Activated gamma-delta T cell treated with anti-CD3 and anti-CD28 coated beads, Interleukin-2, amount 50 U/mL, for 16 hours (primary cell): ENCODE measurements at regions not wholly inside any gene's neighbourhood (a gene's known extent, or its start where the extent isn't known, plus 50 kb on each side); places are given as distances from the start of the nearest gene placed in this dataset.

Experiments
- DNase-seq: peaks from one replicate; pipeline ENCODE4 v3.0.0-alpha.2; 2020; ENCODE audit warnings: low read depth

DNA sequence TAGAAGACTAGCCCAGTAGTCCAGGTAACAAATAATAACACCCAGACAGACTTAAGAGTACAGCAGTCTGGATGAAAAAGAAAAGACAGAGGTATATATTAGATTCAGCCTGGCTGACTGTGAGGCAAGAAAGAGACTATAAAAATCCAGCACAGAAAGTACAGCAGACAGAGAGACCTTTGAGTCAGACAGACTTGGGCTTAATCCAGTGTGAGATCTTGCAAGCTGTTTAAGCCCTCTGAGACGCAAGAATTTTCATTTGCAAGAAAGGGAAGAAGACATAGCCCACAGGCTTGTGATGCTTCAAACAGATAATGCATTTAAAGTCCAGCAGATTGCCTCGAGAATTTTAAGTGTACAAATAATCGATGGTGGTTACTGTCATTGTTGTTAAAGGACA is 471.4 kb downstream of the LIG4 start:
- DNase-seq, result no peak

GRCh38 chr13:107743526-107743925 is 471.8 kb downstream of the LIG4 start:
- no peak for DNase-seq

- DNase-seq, result no peak
Observed at GRCh38 chr13:107743100-107743499, 472.2 kb downstream of the LIG4 start.

GRCh38 chr13:107742544-107742943 is 472.8 kb downstream of the LIG4 start:
- no peak for DNase-seq

- no peak for DNase-seq
Observed at GRCh38 chr13:107738004-107738403, 477.3 kb downstream of the LIG4 start.

DNA sequence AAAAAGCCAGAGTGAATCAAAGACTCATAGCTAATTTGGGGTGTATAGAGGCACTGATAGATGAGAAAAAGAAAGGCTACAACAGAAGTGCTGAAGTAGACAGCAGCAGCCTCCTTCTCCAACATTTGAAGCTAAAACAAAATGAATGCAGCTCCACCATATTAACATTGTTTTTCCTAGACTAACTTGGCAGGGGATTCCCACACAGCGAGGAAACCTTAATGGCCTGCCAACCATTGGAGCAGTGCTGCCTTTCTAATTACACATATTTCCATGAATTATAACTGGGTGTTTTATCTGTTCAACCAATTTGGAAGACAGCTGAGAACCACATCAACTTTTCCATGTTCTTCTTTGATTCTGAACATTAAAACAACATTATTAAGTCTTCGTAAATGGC is 478.6 kb downstream of the LIG4 start:
- no peak for DNase-seq

- DNase-seq, result no peak
Observed at GRCh38 chr13:107736170-107736569, 479.2 kb downstream of the LIG4 start.

DNA sequence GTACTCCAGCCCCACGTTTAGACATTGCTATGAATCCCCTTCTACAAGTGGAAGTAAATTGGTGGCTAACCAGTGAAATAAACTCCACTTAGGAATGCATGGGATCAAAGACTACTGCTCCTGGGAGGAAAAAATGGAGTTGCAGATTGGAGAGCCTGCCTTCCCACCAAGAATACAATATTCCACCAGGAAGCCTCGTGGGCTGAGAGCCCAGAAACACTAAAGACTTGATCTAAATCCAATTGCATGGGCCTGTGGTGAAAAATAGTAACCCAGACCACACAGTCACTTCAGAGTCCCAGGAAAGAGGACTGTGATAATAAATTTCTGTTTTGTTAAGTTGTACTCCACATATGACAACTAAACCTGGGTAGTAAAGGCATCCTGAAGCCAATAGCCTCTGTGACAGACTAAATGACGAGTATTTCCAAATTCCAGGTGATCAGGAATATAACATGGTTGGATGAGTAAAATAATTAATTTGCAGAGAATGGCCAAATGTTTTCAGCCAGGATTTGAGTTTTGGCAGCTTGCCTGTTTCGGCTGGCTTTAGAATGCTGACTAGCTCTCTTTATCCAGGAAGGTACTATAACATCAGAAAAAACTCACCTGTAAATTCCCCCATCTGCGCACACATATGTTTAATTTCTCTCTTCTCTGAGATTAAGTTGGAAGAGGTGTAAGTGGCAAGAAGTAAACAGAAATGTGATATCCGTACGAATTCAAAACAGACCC is 480.3 kb downstream of the LIG4 start:
- DNase-seq, result no peak

DNA sequence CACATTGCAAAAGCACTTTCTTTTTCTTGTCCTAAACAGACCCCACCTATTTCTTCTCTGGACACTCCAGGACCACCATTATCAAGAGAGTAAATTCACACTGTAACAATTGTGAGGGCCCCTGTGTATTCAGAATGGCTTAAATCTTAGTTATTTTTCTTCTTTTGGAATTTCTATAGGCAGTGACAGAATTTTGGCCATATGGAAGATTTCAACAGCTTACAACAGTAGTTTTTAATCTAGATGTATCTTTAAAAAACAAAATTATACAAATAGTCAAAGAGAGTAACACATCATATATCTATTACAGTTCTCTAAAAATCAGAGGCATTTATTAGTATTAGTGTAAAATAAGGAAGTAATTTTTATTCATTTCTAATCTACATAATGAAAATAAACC is 482.1 kb downstream of the LIG4 start:
- no peak for DNase-seq

DNA sequence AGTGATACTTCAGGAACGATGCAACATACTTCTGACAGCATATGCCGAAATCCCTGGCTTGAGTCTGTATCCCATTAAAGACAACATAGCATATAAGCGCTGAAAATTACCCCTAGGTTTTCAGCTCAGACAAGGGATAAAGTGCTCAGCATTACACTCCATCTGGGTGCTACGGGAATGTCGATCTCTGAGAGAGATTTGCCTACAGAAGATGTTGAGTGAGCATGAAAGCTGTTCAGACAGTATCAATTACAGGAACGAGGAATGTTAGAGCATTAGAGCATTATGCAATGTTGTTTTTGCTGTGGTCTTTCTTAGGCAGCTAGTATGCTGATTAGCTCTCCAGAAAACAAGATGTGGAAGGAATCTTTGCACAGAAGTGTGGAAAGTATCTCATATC is 484.5 kb downstream of the LIG4 start:
- DNase-seq, result no peak

DNA sequence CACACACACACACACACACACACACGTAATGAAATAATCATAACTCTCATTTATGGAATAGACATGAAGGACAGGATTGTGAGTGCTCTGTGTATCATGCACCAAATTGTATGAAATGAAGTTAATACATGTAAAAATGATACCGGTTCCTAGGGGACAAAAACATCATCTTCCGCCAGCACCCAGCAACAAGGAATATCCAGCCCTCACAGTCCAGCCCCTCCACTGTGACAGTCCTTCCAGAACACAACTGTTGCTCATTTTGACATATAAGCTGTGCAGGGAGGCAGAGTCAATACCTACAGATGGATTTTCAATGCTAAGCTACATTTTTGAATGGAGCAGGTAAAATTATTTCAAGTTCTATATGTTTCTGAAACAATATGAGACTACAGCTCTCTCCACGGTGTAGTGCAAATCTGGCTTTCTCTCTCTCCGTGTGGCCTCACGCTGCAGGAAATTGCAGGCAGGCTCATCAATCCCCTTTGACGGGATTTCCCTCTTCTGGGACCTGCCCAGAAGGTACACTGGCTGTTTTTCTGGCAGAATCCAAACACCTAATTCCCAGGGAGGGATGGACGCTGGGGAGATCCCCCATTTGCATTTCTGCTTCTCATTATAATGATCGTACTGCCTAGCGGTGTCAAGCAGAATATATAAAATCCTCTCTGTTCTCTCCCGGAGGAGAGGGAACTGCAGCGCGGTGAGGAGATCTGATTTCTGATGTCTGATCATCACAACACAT is 494.0 kb downstream of the LIG4 start:
- no peak for DNase-seq

- no peak for DNase-seq
Observed at GRCh38 chr13:107716741-107717140, 498.6 kb downstream of the LIG4 start.

DNA sequence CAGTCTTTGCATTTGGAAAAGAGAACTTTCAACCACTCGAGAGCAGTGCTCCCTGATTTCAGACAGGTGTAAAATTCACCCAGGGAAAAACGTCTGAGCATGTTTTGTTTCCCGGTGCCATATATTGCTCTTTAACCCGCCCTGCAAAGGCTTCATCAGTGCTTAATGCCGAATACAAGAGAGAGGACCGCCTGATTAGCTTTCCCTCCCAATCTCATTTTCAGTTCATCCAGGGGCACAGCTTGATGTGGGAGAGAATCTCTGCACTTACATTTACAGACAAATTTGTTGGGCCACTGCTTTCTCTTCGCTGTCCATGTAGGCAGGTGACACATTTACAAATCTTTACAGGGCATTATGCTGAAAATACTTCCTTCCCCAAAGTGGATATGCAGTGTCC is 499.1 kb downstream of the LIG4 start:
- DNase-seq, result no peak

DNA sequence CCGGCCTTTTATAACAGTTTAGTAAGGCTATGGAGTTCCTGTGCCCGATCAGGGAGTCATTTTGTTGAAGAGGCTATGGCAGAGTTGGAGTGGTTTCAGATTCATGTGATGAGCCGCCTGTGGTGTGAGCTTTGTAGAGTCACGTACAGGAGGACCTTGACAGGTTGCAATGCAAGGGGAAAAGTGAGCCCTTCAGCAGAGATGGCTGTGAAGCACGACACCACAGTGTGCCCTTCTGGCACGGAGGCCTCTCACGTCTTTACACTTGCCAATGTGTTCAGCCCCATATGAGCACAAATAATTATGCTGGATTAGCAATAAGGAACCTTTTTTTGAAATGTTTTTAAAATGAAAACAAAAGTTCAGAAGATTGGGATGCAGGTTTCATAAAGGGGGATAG is 499.8 kb downstream of the LIG4 start:
- no peak for DNase-seq

DNA sequence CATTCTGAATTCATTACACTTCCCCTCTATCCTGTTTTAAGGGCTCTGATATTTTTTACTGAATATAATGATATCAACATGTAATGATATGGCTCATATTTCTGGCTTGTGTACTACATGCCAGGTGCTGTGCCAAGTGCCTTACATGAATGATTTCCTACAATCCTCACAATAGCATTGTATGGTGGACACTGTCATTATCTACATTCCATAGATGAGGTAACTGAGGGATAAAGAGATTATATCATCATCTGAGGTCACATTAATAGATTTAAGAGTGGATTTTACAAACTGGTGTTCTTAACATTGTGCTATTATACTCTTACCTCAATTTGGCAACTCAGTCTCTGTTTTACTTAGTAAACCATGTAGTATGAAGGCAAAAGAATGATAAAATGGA is 502.0 kb downstream of the LIG4 start:
- DNase-seq, result no peak

- DNase-seq, result no peak
Observed at GRCh38 chr13:107712145-107712860, 503.0 kb downstream of the LIG4 start.

- DNase-seq, result no peak
Observed at GRCh38 chr13:107690181-107690580, 525.2 kb downstream of the LIG4 start.

GRCh38 chr13:107685876-107686275 is 529.5 kb downstream of the LIG4 start:
- DNase-seq, result no peak

DNA sequence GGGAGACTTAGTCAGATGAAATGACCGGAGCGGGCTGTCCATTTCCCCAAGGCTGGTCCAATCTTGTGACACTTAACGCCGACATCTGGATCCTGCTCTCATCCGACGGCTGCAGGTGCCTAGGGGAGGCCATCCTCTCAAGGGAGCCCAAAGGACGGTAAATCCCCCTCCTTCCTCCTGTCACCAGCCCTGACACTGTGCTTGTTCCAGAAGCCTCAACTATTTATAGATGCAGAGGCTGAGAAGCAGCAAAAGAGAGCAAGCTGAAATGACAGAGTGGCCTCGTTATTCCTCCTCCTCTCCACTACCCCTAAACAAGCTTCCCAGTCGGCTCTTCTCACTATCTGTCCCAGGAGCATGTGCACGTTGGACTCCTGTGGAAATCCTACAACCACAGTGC is 533.7 kb downstream of the LIG4 start:
- DNase-seq, result no peak

DNA sequence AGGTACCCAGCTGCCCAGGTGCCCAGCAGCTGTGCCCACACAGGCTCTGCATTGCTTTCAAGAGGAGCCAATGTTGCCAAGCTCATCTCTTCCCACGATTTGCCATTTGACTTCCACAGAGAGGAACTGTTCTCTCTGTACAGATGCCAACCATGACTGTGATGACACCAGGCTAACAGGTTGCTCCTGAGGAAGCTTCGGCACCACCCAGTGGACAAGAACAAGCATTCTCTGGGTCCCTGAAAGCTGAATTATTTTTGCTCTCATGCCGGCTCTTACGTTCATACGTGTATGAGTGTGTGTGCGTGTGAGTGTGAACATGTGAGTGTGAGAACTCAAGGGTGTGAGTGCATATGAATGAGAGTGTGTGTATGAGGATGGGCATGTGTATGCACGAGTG is 535.2 kb downstream of the LIG4 start:
- no peak for DNase-seq

GRCh38 chr13:107678075-107678689 is 537.2 kb downstream of the LIG4 start:
- DNase-seq, result no peak

- DNase-seq, result no peak
Observed at GRCh38 chr13:107675847-107676550, 539.3 kb downstream of the LIG4 start.
